ENCODE measurements at regions not wholly inside any gene's neighbourhood (a gene's known extent, or its start where the extent isn't known, plus 50 kb on each side); places are given as distances from the start of the nearest gene placed in this dataset.

GRCh38 chr12:111155020-111155419 is 213.9 kb downstream of the PHETA1 start:
- Histone ChIP-seq H3K9me3 (ENCODE audit: control insufficient read depth, low read length) (no peaks in the 10 kb centered on the region), H2AFZ (no peak overlapping the region), H3K79me2 (no peaks in the 10 kb centered on the region), H3K9ac (no peak overlapping the region), H3K27ac (no peak overlapping the region), H3K4me2 (ENCODE audit: low read length) (no peak overlapping the region), H3K36me3 (ENCODE audit: control insufficient read depth, insufficient read depth, low read length) (no peaks in the 10 kb centered on the region), H3K4me1 (no peaks in the 10 kb centered on the region), H3K4me3 (ENCODE audit: low read depth, low read length) (no peak overlapping the region), H3K27me3 (ENCODE audit: control insufficient read depth, insufficient read depth, low read length) (no peaks in the 10 kb centered on the region)
- TF ChIP-seq, protein P1, sequence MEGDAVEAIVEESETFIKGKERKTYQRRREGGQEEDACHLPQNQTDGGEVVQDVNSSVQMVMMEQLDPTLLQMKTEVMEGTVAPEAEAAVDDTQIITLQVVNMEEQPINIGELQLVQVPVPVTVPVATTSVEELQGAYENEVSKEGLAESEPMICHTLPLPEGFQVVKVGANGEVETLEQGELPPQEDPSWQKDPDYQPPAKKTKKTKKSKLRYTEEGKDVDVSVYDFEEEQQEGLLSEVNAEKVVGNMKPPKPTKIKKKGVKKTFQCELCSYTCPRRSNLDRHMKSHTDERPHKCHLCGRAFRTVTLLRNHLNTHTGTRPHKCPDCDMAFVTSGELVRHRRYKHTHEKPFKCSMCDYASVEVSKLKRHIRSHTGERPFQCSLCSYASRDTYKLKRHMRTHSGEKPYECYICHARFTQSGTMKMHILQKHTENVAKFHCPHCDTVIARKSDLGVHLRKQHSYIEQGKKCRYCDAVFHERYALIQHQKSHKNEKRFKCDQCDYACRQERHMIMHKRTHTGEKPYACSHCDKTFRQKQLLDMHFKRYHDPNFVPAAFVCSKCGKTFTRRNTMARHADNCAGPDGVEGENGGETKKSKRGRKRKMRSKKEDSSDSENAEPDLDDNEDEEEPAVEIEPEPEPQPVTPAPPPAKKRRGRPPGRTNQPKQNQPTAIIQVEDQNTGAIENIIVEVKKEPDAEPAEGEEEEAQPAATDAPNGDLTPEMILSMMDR (IDR thresholded peaks at IDR 0.05) = no peak

GRCh38 chr12:111154147-111154834 is 214.6 kb downstream of the PHETA1 start:
- no peaks in the 10 kb centered on the region for H3K9me3 ChIP-seq (ENCODE audit: control insufficient read depth, low read length)
- TF ChIP-seq, protein P1 (IDR thresholded peaks at IDR 0.05) = no peak
- H3K36me3 ChIP-seq (ENCODE audit: control insufficient read depth, insufficient read depth, low read length) = no peaks in the 10 kb centered on the region
- H3K27me3 ChIP-seq (ENCODE audit: control insufficient read depth, insufficient read depth, low read length) = no peaks in the 10 kb centered on the region
- H3K9ac ChIP-seq = no peak overlapping the region
- H3K27ac ChIP-seq = no peak overlapping the region
- no peak overlapping the region for H3K4me3 ChIP-seq (ENCODE audit: low read depth, low read length)
- H3K4me2 ChIP-seq (ENCODE audit: low read length) = no peak overlapping the region
- no peak overlapping the region for H2AFZ ChIP-seq
- no peaks in the 10 kb centered on the region for H3K79me2 ChIP-seq
- no peaks in the 10 kb centered on the region for H3K4me1 ChIP-seq

DNA sequence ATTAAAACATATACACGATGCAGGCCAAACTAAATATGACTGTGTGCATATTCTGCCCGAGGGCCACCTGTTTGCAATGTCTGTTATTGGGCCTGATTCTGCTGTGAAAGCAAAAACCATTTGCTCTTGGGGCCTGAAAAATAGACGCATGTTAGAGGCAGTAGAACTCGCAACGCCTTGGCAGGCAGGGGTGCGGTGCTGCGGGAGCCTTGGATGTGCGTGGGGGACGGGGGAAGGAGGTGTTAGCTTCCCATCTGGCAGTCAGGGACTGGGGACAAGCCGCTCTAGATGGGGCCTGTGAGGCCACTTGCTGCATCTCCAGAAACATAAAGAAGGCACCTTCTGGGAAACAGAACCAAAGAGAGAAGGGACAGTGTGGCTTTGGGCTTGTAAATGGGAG is 216.3 kb downstream of the PHETA1 start:
- H3K4me3 ChIP-seq (ENCODE audit: low read depth, low read length) = no peak overlapping the region
- no peak overlapping the region for H3K9ac ChIP-seq
- H2AFZ ChIP-seq = no peak overlapping the region
- no peaks in the 10 kb centered on the region for H3K27me3 ChIP-seq (ENCODE audit: control insufficient read depth, insufficient read depth, low read length)
- no peak overlapping the region for H3K4me2 ChIP-seq (ENCODE audit: low read length)
- TF ChIP-seq, protein P1 (IDR thresholded peaks at IDR 0.05) = no peak
- H3K9me3 ChIP-seq (ENCODE audit: control insufficient read depth, low read length) = no peaks in the 10 kb centered on the region
- no peaks in the 10 kb centered on the region for H3K36me3 ChIP-seq (ENCODE audit: control insufficient read depth, insufficient read depth, low read length)
- H3K27ac ChIP-seq = no peak overlapping the region
- H3K4me1 ChIP-seq = no peaks in the 10 kb centered on the region
- no peaks in the 10 kb centered on the region for H3K79me2 ChIP-seq

DNA sequence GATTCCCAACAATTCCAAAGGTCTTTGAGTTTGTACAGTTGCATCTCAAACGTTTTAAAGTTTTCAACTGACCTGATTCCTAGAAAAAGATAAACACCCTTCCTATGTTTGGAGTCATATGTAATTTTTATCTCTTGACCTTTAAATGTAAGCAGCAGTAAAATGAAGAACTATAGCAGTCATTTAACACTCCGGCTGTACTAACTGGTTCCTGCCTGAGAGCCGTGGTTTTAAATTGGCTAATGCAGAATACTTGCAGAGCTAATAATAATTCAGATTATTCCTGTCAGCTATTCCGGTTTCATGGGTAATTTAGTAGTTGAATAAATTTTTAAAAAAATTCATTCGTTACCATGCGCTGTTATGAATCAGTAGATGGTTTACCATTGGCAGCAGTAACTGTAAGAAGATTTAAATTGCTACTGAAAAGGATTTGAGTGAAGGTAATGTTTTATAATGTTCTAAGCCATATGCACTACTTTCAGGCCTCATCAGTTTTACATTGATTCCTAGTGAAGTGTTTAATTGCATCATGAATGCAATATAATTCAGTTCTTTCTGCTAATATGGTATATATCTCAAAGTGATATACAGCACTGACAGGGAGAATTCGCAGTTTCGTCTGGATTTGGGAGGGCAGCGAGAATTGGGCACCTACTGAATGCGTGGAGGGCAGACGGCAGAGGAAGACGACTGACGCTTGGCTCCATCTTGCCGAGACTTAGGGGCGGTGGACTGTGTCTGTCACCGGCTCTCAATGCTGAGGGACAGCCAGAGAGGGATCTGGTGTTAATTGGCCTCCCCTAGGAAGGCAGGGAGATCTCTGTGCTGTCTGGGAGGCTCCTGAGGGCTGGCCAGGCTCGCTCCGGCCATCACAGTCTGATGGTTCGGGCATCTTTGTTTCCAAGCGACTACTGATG is 217.7 kb downstream of the PHETA1 start:
- Histone ChIP-seq H3K4me2 (ENCODE audit: low read length) (no peak overlapping the region), H3K36me3 (ENCODE audit: control insufficient read depth, insufficient read depth, low read length) (no peaks in the 10 kb centered on the region), H3K79me2 (no peaks in the 10 kb centered on the region), H2AFZ (no peak overlapping the region), H3K27ac (no peak overlapping the region), H3K4me1 (no peaks in the 10 kb centered on the region), H3K27me3 (ENCODE audit: control insufficient read depth, insufficient read depth, low read length) (no peaks in the 10 kb centered on the region), H3K4me3 (ENCODE audit: low read depth, low read length) (no peak overlapping the region), H3K9ac (no peak overlapping the region), H3K9me3 (ENCODE audit: control insufficient read depth, low read length) (no peaks in the 10 kb centered on the region)
- TF ChIP-seq, protein P1 (IDR thresholded peaks at IDR 0.05) = no peak
